NOMO-1 treated with dmso at 0.1 percent for 144 hours (cell line): ENCODE measurements at regions not wholly inside any gene's neighbourhood (a gene's known extent, or its start where the extent isn't known, plus 50 kb on each side); places are given as distances from the start of the nearest gene placed in this dataset.

Source experiments
- DNase-seq: peaks from one replicate; lab custom pipeline; 2025; ENCODE audit not compliant: unreplicated experiment; lab: John Stamatoyannopoulos, UW

- DNase-seq: no peak
These were observed 99.5 kb upstream of the CSF3R start for GRCh38 chr1:36582066-36582755.

- no peak for DNase-seq
These were observed 97.8 kb upstream of the CSF3R start for GRCh38 chr1:36580524-36580923.

- DNase-seq: no peak
These were observed 96.3 kb upstream of the CSF3R start for GRCh38 chr1:36579039-36579438.

GRCh38 chr1:36576551-36577110 lies 93.9 kb upstream of the CSF3R start:
- no peak for DNase-seq

GRCh38 chr1:36576118-36576517 lies 93.4 kb upstream of the CSF3R start:
- no peak for DNase-seq

- DNase-seq: no peak
These were observed 90.7 kb upstream of the CSF3R start for GRCh38 chr1:36573445-36573844.

- DNase-seq: no peak
These were observed 90.2 kb upstream of the CSF3R start for GRCh38 chr1:36572906-36573305.

- DNase-seq: no peak
These were observed 89.5 kb upstream of the CSF3R start for GRCh38 chr1:36572142-36572715.

- DNase-seq: no peak
These were observed 88.4 kb upstream of the CSF3R start for GRCh38 chr1:36571106-36571505.

GRCh38 chr1:36570478-36571060 lies 87.9 kb upstream of the CSF3R start:
- DNase-seq: no peak

GRCh38 chr1:36570006-36570405 lies 87.3 kb upstream of the CSF3R start:
- DNase-seq: no peak

- no peak for DNase-seq
These were observed 85.1 kb upstream of the CSF3R start for GRCh38 chr1:36567601-36568341.

- no peak for DNase-seq
These were observed 83.1 kb upstream of the CSF3R start for GRCh38 chr1:36565576-36566501.

- DNase-seq: no peak
These were observed 79.5 kb upstream of the CSF3R start for GRCh38 chr1:36562181-36562685.

- DNase-seq: no peak
These were observed 78.6 kb upstream of the CSF3R start for GRCh38 chr1:36561361-36561724.

- no peak for DNase-seq
These were observed 78.1 kb upstream of the CSF3R start for GRCh38 chr1:36560621-36561360.

GRCh38 chr1:36560177-36560576 lies 77.5 kb upstream of the CSF3R start:
- no peak for DNase-seq

- no peak for DNase-seq
These were observed 76.3 kb upstream of the CSF3R start for GRCh38 chr1:36559061-36559460.

GRCh38 chr1:36557041-36558000 lies 74.6 kb upstream of the CSF3R start:
- DNase-seq: no peak
